Muscle layer of colon (tissue), 2 donors: ENCODE measurements at regions not wholly inside any gene's neighbourhood (a gene's known extent, or its start where the extent isn't known, plus 50 kb on each side); places are given as distances from the start of the nearest gene placed in this dataset.
"Not testable (repeated sequence)": the region's sequence is repeated elsewhere in the genome, so short reads cannot be mapped to it uniquely, and the experiment has no call there.

Experiments
- H3K27ac ChIP-seq: one replicate; pipeline ENCODE4 v1.7.0; 2013; ENCODE audit warnings: low read depth, mild to moderate bottlenecking, low read length, moderate library complexity
- H3K27me3 ChIP-seq, 2 donors: one replicate each; pipeline ENCODE4 v1.7.0; 2013; ENCODE audit warnings: low read length in 2 of 2, mild to moderate bottlenecking in 2 of 2; ENCODE audit not compliant: insufficient read depth in 2 of 2, control insufficient read depth in 1 of 2
- H3K36me3 ChIP-seq: one replicate; pipeline ENCODE4 v1.7.0; 2013; ENCODE audit warnings: mild to moderate bottlenecking, low read length; ENCODE audit not compliant: insufficient read depth
- H3K4me1 ChIP-seq: one replicate; pipeline ENCODE4 v1.7.0; 2013; ENCODE audit warnings: mild to moderate bottlenecking, low read length; ENCODE audit not compliant: insufficient read depth
- H3K4me3 ChIP-seq, 2 donors: one replicate each; pipeline ENCODE4 v1.7.0; 2013; ENCODE audit warnings: low read length in 2 of 2, low read depth in 1 of 2, mild to moderate bottlenecking in 1 of 2, moderate library complexity in 1 of 2
- H3K9ac ChIP-seq: one replicate; pipeline ENCODE4 v1.7.0; 2013; ENCODE audit warnings: low read length
- H3K9me3 ChIP-seq: one replicate; pipeline ENCODE4 v1.7.0; 2013; ENCODE audit warnings: mild to moderate bottlenecking, low read length
- donor health status: abdominal sarcoma.
- donor health status: Adenocarcinoma of cecum.

- not testable (repeated sequence) for H3K27ac ChIP-seq, H3K4me1 ChIP-seq, H3K4me3 ChIP-seq, H3K27me3 ChIP-seq, H3K9ac ChIP-seq, H3K36me3 ChIP-seq, H3K9me3 ChIP-seq
Observed at GRCh38 chr9:41565572-41565971, 376.5 kb upstream of the ZNG1F start.
